K562 (cell line): ENCODE measurements at regions not wholly inside any gene's neighbourhood (a gene's known extent, or its start where the extent isn't known, plus 50 kb on each side); places are given as distances from the start of the nearest gene placed in this dataset.

Experiments used
- CEBPG ChIP-seq, 3 experiments: fragments of 200-800 bp in 1 of 3; sonication (Bioruptor generic) in 1 of 3; sonication (generic) in 1 of 3; formaldehyde crosslinking in 1 of 3; IDR thresholded peaks in 2 of 3; conservative IDR thresholded peaks in 1 of 3; 2 replicates each; pipeline versions ENCODE4 v1.6.1 to v1.8.0; 2016 to 2022; ENCODE audit warnings: missing compliant biosample characterization in 2 of 3, missing genetic modification characterization in 2 of 3, mild to moderate bottlenecking in 1 of 3, missing genetic modification reagents in 1 of 3
- NCOR1 ChIP-seq: fragments of 450-650 bp; IDR thresholded peaks from 2 replicates; pipeline ENCODE4 v1.6.1; 2016; ENCODE audit warnings: mild to moderate bottlenecking, moderate library complexity
- SFPQ ChIP-seq: fragments of 200-400 bp; formaldehyde crosslinking; IDR thresholded peaks from 2 replicates; pipeline ENCODE4 v1.6.1; 2017; ENCODE audit warnings: mild to moderate bottlenecking, low read depth, low read length, moderate library complexity
- STAT5A ChIP-seq: IDR thresholded peaks from 2 replicates; pipeline ENCODE4 v1.6.1; 2012; ENCODE audit warnings: low read length, inconsistent platforms, borderline replicate concordance
- XRCC3 ChIP-seq: fragments of 450-650 bp; IDR thresholded peaks from 2 replicates; pipeline ENCODE4 v1.6.1; 2017; ENCODE audit warnings: mild to moderate bottlenecking, moderate library complexity
- ZBTB40 ChIP-seq, 2 experiments: fragments of 450-650 bp in 1 of 2; sonication (generic) in 1 of 2; formaldehyde crosslinking in 1 of 2; IDR thresholded peaks; 2 replicates each; pipeline versions ENCODE4 v1.7.1 to v1.9.0; 2016 to 2022; ENCODE audit warnings: inconsistent platforms in 1 of 2, mild to moderate bottlenecking in 1 of 2, missing genetic modification reagents in 1 of 2

- TF ChIP-seq STAT5A (no peak), NCOR1 (no peak), CEBPG (CRISPR knock-in tag; IDR thresholded peaks at IDR 0.05) (no peak), CEBPG (tag; conservative IDR thresholded peaks at IDR 0.05 in 1 of 2, IDR thresholded peaks at IDR 0.05 in 1 of 2) (no peak), SFPQ (no peak), ZBTB40 (IDR thresholded peaks at IDR 0.05) (no peak), ZBTB40 (CRISPR knock-in tag; IDR thresholded peaks at IDR 0.05) (no peak), XRCC3 (no peak)
These were observed 234.3 kb downstream of the CDCA7 start (continued) for GRCh38 chr2:173588931-173589369.
